GM19035 (cell line): ENCODE measurements at regions not wholly inside any gene's neighbourhood (a gene's known extent, or its start where the extent isn't known, plus 50 kb on each side); places are given as distances from the start of the nearest gene placed in this dataset.

Experiments
- ATAC-seq: cut with Tn5 transposase; IDR thresholded peaks from one replicate; pipeline ENCODE4 v1.9.1; 2021; ENCODE audit not compliant: unreplicated experiment

DNA sequence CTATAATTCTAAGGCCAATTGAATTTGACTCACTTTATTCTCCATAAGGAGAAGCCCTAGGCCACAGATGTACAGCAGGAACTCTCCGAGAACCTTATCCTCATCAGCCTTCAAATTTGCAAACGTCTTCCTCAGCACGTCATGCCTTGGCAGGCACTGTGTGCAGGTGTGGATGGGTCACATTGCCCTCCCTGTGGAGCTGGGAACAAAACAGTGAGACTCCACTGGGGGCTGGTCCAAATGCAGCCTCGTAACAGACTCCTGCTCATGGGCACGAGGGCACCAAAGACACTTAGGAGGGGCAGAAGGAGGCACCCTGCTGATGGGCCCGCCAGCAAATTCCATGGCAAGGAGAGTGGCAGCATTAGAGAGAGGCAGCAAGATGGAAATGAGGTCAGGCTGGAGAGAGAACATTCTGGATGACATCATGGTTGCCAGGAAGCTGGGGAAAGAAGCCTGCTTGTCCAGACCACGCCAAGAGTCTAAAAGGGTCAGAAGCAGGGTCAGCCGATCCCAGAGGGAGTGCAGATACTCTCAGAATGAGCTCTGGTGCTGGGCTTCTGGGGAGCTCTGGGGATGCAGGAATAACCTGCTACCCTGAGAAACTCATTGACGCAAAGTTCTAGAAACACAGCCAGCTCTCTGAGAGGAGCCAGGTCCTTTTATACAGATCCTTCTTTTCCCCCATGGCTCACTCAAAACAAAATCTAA is 242.2 kb downstream of the B3GLCT start:
- ATAC-seq, result no peak

DNA sequence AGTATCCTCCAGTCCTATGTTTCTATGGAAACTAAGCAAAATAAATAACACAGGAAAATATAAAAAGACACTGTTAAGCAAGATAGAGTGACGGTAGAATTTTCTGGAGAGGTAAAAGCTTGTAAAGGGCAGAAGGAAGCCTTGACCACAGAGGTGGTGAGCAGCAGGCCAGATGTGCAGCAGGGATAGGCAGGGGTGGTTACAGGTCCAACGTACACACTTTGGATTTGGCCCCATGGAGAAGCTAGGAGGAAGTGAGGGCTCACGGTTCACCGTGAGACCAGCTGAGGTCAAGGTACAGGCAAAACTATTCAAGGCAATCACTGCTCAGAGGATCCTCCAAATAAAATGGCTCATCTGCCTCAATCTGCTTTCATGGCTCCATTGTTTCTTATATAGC is 242.8 kb downstream of the B3GLCT start:
- ATAC-seq, result no peak

- ATAC-seq, result no peak
Measured at GRCh38 chr13:31444266-31444856, 244.6 kb downstream of the B3GLCT start.

DNA sequence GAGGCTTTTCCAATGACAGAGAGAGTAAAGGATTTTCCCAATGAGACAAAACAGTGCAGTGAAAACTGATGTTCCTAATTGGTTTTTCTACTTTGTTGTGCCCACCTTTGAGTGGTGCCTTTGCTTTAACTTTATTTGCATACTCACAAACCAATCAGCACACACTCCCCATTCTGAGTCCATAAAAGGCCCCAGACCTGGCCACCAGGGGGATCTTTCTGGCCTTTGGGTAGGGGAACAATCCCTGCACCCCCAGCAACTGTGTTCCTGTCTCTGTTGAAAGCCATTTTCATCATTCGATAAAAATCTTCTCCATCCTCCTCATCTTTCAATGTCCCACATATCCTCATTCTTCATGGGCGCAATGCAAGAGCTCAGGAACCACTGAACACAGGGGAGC is 252.8 kb downstream of the B3GLCT start:
- ATAC-seq, result no peak

GRCh38 chr13:31455581-31455980 is 255.8 kb downstream of the B3GLCT start:
- no peak for ATAC-seq

- no peak for ATAC-seq
Measured at GRCh38 chr13:31456056-31456455, 256.3 kb downstream of the B3GLCT start.

- no peak for ATAC-seq
Measured at GRCh38 chr13:31460061-31460460, 260.3 kb downstream of the B3GLCT start.

DNA sequence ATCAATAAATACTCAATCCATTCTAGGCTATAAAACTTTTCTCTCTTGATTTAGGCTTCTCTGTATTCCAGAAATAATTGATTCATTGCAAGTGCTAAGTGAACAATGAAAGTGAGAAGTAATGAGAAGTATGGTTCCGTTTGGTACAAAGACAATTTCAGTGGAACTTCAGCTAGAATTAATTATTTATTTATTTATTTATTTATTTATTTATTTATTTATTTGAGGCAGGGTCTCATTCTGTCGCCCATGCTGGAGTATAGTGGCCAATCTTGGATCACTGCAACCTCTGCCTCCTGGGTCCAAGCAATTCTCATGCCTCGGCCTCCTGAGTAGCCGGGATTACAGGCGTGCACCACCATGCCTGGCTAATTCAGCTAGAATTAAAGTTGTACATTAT is 262.1 kb downstream of the B3GLCT start:
- no peak for ATAC-seq

DNA sequence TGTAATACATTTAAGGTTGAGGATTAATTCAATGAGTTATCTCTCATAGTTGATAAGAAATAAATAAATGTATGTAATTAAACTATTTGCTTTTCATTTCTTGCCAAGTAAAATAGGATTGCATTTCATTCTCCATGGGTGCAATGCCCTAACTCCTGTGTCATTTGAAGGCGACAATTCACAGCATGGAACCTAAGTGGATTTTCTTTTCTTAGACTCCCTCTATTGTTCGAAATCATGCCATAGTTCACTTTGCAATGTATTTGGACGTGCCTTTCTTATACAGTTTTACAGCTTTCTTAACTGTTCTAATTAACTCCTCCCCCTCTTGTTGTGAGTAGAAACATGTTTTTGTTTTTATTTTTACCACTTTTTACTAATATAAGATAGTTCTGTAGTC is 263.0 kb downstream of the B3GLCT start:
- no peak for ATAC-seq

DNA sequence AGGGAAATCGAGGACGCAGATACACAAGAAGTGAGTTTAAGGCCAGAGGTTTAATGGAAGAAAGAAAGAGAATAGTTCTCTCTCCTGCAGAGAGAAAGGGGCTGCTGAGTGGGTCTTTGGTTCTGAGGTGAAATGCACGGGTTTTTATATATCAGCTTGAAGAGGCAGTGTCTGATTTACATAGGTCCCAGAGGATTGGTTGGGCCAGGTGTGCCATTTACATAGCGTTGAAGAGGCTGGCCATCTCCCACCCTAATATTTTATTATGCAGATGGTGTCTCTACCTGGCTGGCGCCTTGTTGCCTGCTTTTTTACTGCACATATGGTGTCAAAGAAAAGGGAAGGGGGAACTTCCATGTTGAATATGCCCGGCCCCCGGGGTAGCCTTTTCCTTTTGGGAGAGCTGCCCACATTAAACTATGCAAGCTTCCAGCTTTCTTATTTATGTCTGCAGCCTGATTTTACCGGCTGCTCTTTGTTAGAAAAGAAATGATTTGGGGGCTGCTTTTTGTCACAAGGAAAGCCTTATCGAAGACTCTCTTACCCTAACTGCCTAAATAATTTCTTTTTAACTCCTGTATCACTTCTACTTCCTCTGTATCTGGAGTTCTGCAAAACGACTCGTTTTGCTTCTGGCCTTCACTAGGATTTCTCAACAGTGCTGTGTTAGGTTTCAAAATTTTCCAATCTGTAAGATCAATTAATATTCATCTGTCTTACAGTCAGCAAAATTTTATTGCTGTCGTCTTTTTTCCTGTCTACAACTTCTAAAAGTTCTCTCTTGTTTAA is 268.5 kb downstream of the B3GLCT start:
- no peak for ATAC-seq

DNA sequence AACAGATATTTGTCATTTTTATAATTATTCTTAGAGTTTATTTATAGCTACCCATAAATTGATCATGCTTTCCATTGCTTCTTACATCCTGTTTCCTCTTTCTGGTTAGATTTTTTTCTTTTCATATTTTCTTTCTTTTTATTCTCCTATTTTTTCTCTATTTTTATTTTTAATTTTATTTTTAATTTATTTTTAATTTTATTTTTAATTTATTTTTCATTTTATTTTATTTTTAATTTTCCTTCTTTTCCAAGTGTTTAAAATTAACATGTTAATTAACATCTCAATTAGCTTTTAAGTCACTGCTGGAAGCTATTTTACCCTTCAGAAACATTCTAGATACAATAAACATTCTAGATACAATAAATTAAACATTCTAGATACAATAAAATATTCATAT is 269.6 kb downstream of the B3GLCT start:
- ATAC-seq, result no peak

- no peak for ATAC-seq
Measured at GRCh38 chr13:31476266-31476665, 263.1 kb upstream of the RXFP2 start.

DNA sequence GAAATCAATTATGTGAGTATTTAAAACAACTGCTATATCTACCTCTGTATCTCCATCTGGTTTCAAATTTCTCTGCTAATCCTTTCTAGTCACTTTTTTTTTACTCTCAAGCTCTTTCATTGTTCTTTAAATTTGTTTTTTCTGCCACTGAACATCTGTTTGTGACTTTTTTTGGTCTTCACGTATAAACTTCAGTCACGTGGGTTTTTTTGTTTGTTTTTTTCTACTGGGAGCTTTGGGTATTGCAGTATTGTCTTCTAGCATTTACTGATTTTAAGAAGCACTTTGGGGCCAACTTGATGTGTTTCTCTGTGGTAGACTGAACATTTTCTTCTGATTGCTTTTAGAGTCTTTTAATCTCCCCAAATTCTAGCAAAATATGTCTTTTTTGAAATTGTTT is 262.6 kb upstream of the RXFP2 start:
- ATAC-seq, result no peak

DNA sequence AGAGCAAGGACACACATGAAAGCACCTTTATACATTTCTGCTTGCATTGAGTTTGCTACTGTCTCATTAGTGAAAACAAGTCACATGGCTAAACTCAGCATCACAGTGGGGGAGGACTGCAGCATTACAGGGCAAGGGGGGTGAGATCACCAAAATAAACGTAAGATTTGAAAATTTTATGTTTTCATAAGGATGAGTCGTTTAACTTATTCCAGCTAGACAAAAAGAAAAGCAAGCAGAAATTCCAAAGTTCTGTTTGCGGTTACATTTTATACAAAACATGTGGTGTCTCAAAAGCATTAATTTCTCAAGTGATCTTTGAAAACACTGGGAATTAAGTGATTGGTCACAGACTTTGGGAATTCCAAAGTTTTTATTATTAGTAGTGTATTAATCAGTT is 261.4 kb upstream of the RXFP2 start:
- no peak for ATAC-seq

GRCh38 chr13:31485183-31485582 is 254.1 kb upstream of the RXFP2 start:
- no peak for ATAC-seq

DNA sequence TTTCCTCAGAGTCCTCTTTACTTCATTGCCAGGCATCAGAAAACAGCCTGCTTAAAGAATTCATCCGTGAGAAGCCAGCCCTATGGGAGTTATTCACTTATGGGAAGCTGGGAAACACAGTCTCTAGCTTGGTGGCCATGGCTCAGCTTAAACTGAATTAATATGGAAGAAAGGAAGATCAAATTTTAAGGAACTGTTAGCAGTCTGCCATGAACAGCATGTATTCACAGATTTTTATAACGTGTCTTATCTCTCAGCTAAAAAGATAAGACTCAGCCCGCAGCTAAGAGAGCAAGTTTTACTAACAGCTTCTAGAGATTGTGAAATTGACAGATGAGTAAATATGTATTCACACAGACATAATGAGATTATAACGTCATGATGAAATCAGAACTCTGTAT is 253.7 kb upstream of the RXFP2 start:
- ATAC-seq, result no peak

- ATAC-seq, result no peak
Measured at GRCh38 chr13:31495336-31495735, 244.0 kb upstream of the RXFP2 start.

GRCh38 chr13:31499274-31499673 is 240.1 kb upstream of the RXFP2 start:
- no peak for ATAC-seq

DNA sequence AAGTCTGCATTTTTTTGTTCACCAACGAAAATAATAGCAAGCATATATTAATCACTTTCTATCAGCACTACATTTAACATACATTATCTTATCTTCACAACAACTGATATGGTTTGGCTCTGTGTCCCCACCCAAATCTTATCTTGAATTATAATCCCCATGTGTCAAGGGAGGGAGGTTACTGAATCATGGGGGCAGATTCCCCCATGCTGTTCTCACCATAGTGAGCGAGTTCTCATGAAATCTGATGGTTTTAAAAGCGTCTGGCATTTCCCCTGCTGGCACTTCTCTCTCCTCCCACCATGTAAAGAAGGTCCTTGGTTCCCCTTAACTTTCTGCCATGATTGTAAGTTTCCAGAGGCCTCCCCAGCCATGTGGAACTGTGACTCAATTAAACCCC is 235.7 kb upstream of the RXFP2 start:
- ATAC-seq, result no peak

- no peak for ATAC-seq
Measured at GRCh38 chr13:31504918-31505317, 234.4 kb upstream of the RXFP2 start.

DNA sequence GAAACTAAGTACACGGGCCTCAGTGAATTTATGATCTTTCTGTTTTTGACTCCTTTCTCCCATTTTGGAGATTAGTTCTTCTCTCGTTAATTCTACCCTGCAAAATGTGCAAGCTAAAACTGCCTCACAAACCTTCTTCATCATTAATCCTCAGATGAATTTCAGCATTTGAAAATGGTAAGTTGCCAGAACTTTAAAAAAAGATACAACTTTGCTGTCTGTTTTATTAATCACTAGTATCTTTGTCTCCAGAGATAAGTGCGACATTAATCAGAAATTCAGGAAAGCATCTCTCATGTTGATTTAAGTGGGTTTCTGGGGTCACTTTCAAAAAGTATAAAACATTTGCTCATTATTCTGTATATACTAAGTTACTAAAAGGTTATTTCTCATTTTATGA is 227.0 kb upstream of the RXFP2 start:
- no peak for ATAC-seq

DNA sequence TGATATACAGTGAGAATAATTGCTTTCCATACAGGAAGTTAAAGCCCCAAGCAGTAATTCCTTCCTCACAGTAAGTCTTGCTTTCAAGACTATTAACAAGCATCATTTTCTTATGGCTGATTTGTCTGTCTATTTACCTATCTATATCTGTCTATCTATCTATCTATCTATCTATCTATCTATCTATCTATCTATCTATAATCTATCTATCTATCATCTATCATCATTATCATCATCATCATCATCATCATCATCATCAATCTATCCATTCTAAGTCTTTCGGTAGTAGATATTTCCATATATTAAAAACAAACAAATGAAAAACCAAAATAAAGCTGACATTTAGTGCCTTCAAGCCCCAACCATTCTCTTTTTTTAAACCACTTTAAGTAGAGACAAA is 224.4 kb upstream of the RXFP2 start:
- ATAC-seq, result no peak
